ENCODE measurements at regions not wholly inside any gene's neighbourhood (a gene's known extent, or its start where the extent isn't known, plus 50 kb on each side); places are given as distances from the start of the nearest gene placed in this dataset.

GRCh38 chr18:38116716-38117115 lies 551.1 kb upstream of the CELF4 start:
- H3K27me3 ChIP-seq (ENCODE audit: control insufficient read depth, insufficient read depth, low read length), result no peaks in the 10 kb centered on the region
- no CpG with 5 or more reads among the region's 3 CpGs for WGBS (ENCODE audit: insufficient coverage, insufficient read length)
- no peak overlapping the region for H3K27ac ChIP-seq (ENCODE audit: low read length)
- no peaks in the 10 kb centered on the region for H3K36me3 ChIP-seq (ENCODE audit: control insufficient read depth, insufficient read depth, low read length)
- no peaks in the 10 kb centered on the region for H3K9me3 ChIP-seq (ENCODE audit: control insufficient read depth, insufficient read depth, low read length)
- DNase-seq (ENCODE audit: low read depth, low spot score), result no peak
- no peaks in the 10 kb centered on the region for H3K4me1 ChIP-seq (ENCODE audit: control insufficient read depth, insufficient read depth, low read length)
- H3K4me3 ChIP-seq (ENCODE audit: low read length), result no peak overlapping the region

GRCh38 chr18:38115201-38115600 lies 549.6 kb upstream of the CELF4 start:
- H3K4me3 ChIP-seq (ENCODE audit: low read length), result no peak overlapping the region
- H3K9me3 ChIP-seq (ENCODE audit: control insufficient read depth, insufficient read depth, low read length), result no peaks in the 10 kb centered on the region
- no peak overlapping the region for H3K27ac ChIP-seq (ENCODE audit: low read length)
- H3K36me3 ChIP-seq (ENCODE audit: control insufficient read depth, insufficient read depth, low read length), result no peaks in the 10 kb centered on the region
- DNase-seq (ENCODE audit: low read depth, low spot score), result no peak
- no CpG with 5 or more reads among the region's 1 CpG for WGBS (ENCODE audit: insufficient coverage, insufficient read length)
- H3K27me3 ChIP-seq (ENCODE audit: control insufficient read depth, insufficient read depth, low read length), result no peaks in the 10 kb centered on the region
- H3K4me1 ChIP-seq (ENCODE audit: control insufficient read depth, insufficient read depth, low read length), result no peaks in the 10 kb centered on the region

- no peaks in the 10 kb centered on the region for H3K4me1 ChIP-seq (ENCODE audit: control insufficient read depth, insufficient read depth, low read length)
- H3K27ac ChIP-seq (ENCODE audit: low read length), result no peak overlapping the region
- WGBS (ENCODE audit: insufficient coverage, insufficient read length), result no CpG with 5 or more reads among the region's 1 CpG
- no peaks in the 10 kb centered on the region for H3K9me3 ChIP-seq (ENCODE audit: control insufficient read depth, insufficient read depth, low read length)
- H3K36me3 ChIP-seq (ENCODE audit: control insufficient read depth, insufficient read depth, low read length), result no peaks in the 10 kb centered on the region
- H3K27me3 ChIP-seq (ENCODE audit: control insufficient read depth, insufficient read depth, low read length), result no peaks in the 10 kb centered on the region
- no peak for DNase-seq (ENCODE audit: low read depth, low spot score)
- H3K4me3 ChIP-seq (ENCODE audit: low read length), result no peak overlapping the region
Measured at GRCh38 chr18:38087538-38087937, 521.9 kb upstream of the CELF4 start.

GRCh38 chr18:38081516-38081915 lies 515.9 kb upstream of the CELF4 start:
- DNase-seq (ENCODE audit: low read depth, low spot score), result no peak
- H3K9me3 ChIP-seq (ENCODE audit: control insufficient read depth, insufficient read depth, low read length), result no peaks in the 10 kb centered on the region
- no CpG with 5 or more reads among the region's 1 CpG for WGBS (ENCODE audit: insufficient coverage, insufficient read length)
- H3K27me3 ChIP-seq (ENCODE audit: control insufficient read depth, insufficient read depth, low read length), result no peaks in the 10 kb centered on the region
- H3K36me3 ChIP-seq (ENCODE audit: control insufficient read depth, insufficient read depth, low read length), result no peaks in the 10 kb centered on the region
- H3K27ac ChIP-seq (ENCODE audit: low read length), result no peak overlapping the region
- H3K4me3 ChIP-seq (ENCODE audit: low read length), result no peak overlapping the region
- no peaks in the 10 kb centered on the region for H3K4me1 ChIP-seq (ENCODE audit: control insufficient read depth, insufficient read depth, low read length)

GRCh38 chr18:38077229-38077628 lies 511.6 kb upstream of the CELF4 start:
- H3K9me3 ChIP-seq (ENCODE audit: control insufficient read depth, insufficient read depth, low read length), result no peaks in the 10 kb centered on the region
- no peak for DNase-seq (ENCODE audit: low read depth, low spot score)
- no peaks in the 10 kb centered on the region for H3K36me3 ChIP-seq (ENCODE audit: control insufficient read depth, insufficient read depth, low read length)
- H3K4me1 ChIP-seq (ENCODE audit: control insufficient read depth, insufficient read depth, low read length), result no peaks in the 10 kb centered on the region
- H3K27ac ChIP-seq (ENCODE audit: low read length), result no peak overlapping the region
- H3K27me3 ChIP-seq (ENCODE audit: control insufficient read depth, insufficient read depth, low read length), result no peaks in the 10 kb centered on the region
- no CpG with 5 or more reads among the region's 4 CpGs for WGBS (ENCODE audit: insufficient coverage, insufficient read length)
- no peak overlapping the region for H3K4me3 ChIP-seq (ENCODE audit: low read length)

GRCh38 chr18:38076346-38077070 lies 510.9 kb upstream of the CELF4 start:
- H3K36me3 ChIP-seq (ENCODE audit: control insufficient read depth, insufficient read depth, low read length), result no peaks in the 10 kb centered on the region
- H3K4me1 ChIP-seq (ENCODE audit: control insufficient read depth, insufficient read depth, low read length), result no peaks in the 10 kb centered on the region
- H3K9me3 ChIP-seq (ENCODE audit: control insufficient read depth, insufficient read depth, low read length), result no peaks in the 10 kb centered on the region
- no CpG with 5 or more reads among the region's 5 CpGs for WGBS (ENCODE audit: insufficient coverage, insufficient read length)
- H3K27ac ChIP-seq (ENCODE audit: low read length), result no peak overlapping the region
- H3K4me3 ChIP-seq (ENCODE audit: low read length), result no peak overlapping the region
- DNase-seq (ENCODE audit: low read depth, low spot score), result no peak
- no peaks in the 10 kb centered on the region for H3K27me3 ChIP-seq (ENCODE audit: control insufficient read depth, insufficient read depth, low read length)

GRCh38 chr18:38074298-38074876 lies 508.8 kb upstream of the CELF4 start:
- WGBS (ENCODE audit: insufficient coverage, insufficient read length), result no CpG with 5 or more reads among the region's 3 CpGs
- no peaks in the 10 kb centered on the region for H3K36me3 ChIP-seq (ENCODE audit: control insufficient read depth, insufficient read depth, low read length)
- DNase-seq (ENCODE audit: low read depth, low spot score), result no peak

GRCh38 chr18:38067821-38068220 lies 502.2 kb upstream of the CELF4 start:
- no peaks in the 10 kb centered on the region for H3K4me1 ChIP-seq (ENCODE audit: control insufficient read depth, insufficient read depth, low read length)
- no peaks in the 10 kb centered on the region for H3K9me3 ChIP-seq (ENCODE audit: control insufficient read depth, insufficient read depth, low read length)
- no CpG with 5 or more reads among the region's 2 CpGs for WGBS (ENCODE audit: insufficient coverage, insufficient read length)
- H3K4me3 ChIP-seq (ENCODE audit: low read length), result no peak overlapping the region
- no peaks in the 10 kb centered on the region for H3K36me3 ChIP-seq (ENCODE audit: control insufficient read depth, insufficient read depth, low read length)
- no peaks in the 10 kb centered on the region for H3K27me3 ChIP-seq (ENCODE audit: control insufficient read depth, insufficient read depth, low read length)
- no peak for DNase-seq (ENCODE audit: low read depth, low spot score)
- no peak overlapping the region for H3K27ac ChIP-seq (ENCODE audit: low read length)

More at GRCh38 chr18:38074298-38074876, 508.8 kb upstream of the CELF4 start:
- Histone ChIP-seq H3K27ac (ENCODE audit: low read length) (no peak overlapping the region), H3K4me3 (ENCODE audit: low read length) (no peak overlapping the region), H3K27me3 (ENCODE audit: control insufficient read depth, insufficient read depth, low read length) (no peaks in the 10 kb centered on the region), H3K4me1 (ENCODE audit: control insufficient read depth, insufficient read depth, low read length) (no peaks in the 10 kb centered on the region), H3K9me3 (ENCODE audit: control insufficient read depth, insufficient read depth, low read length) (no peaks in the 10 kb centered on the region)

GRCh38 chr18:38067086-38067485 lies 501.5 kb upstream of the CELF4 start:
- no CpG with 5 or more reads among the region's 1 CpG for WGBS (ENCODE audit: insufficient coverage, insufficient read length)
- Histone ChIP-seq H3K4me1 (ENCODE audit: control insufficient read depth, insufficient read depth, low read length) (no peaks in the 10 kb centered on the region), H3K27ac (ENCODE audit: low read length) (no peak overlapping the region), H3K9me3 (ENCODE audit: control insufficient read depth, insufficient read depth, low read length) (no peaks in the 10 kb centered on the region), H3K27me3 (ENCODE audit: control insufficient read depth, insufficient read depth, low read length) (no peaks in the 10 kb centered on the region), H3K36me3 (ENCODE audit: control insufficient read depth, insufficient read depth, low read length) (no peaks in the 10 kb centered on the region), H3K4me3 (ENCODE audit: low read length) (no peak overlapping the region)
- no peak for DNase-seq (ENCODE audit: low read depth, low spot score)

- no CpG with 5 or more reads among the region's 3 CpGs for WGBS (ENCODE audit: insufficient coverage, insufficient read length)
Measured at GRCh38 chr18:38052879-38053590, 487.4 kb upstream of the CELF4 start.

More at GRCh38 chr18:38052879-38053590, 487.4 kb upstream of the CELF4 start:
- Histone ChIP-seq H3K9me3 (ENCODE audit: control insufficient read depth, insufficient read depth, low read length) (no peaks in the 10 kb centered on the region), H3K4me1 (ENCODE audit: control insufficient read depth, insufficient read depth, low read length) (no peaks in the 10 kb centered on the region), H3K36me3 (ENCODE audit: control insufficient read depth, insufficient read depth, low read length) (no peaks in the 10 kb centered on the region), H3K27ac (ENCODE audit: low read length) (no peak overlapping the region), H3K4me3 (ENCODE audit: low read length) (no peak overlapping the region), H3K27me3 (ENCODE audit: control insufficient read depth, insufficient read depth, low read length) (no peaks in the 10 kb centered on the region)
- DNase-seq (ENCODE audit: low read depth, low spot score), result no peak
